ENCODE measurements at regions not wholly inside any gene's neighbourhood (a gene's known extent, or its start where the extent isn't known, plus 50 kb on each side); places are given as distances from the start of the nearest gene placed in this dataset.

DNA sequence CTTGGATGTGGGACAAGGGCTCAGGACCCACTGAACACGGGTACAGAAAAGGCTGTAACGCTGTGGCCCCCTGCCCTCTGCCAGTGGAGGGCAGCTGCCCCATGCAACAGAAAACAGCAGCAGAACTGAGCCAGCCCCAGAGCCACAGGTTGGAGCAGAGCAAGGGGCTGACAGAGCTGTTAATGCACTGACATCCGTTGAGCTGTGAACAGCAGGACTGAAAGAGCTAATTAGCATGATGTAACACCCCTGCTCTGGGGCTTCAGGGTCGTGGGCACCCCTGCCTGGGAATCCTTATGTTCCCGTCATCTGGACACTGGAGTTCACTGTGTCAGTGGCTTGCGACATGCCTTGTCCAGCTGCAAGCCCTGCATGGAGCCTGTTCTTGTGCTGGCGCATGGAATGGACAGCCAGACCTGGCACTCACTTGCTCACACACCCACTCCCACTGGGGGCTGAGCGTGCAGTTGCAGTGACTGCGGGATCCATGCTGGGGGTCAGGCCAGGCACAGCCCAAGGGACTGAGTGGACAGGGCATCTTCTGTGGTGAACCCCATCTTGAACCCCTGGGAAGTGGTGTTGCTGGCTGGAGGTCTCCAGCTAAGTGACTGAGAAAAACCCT, 293.7 kb downstream of the DNAJB9 start:
- TF ChIP-seq, protein P1, sequence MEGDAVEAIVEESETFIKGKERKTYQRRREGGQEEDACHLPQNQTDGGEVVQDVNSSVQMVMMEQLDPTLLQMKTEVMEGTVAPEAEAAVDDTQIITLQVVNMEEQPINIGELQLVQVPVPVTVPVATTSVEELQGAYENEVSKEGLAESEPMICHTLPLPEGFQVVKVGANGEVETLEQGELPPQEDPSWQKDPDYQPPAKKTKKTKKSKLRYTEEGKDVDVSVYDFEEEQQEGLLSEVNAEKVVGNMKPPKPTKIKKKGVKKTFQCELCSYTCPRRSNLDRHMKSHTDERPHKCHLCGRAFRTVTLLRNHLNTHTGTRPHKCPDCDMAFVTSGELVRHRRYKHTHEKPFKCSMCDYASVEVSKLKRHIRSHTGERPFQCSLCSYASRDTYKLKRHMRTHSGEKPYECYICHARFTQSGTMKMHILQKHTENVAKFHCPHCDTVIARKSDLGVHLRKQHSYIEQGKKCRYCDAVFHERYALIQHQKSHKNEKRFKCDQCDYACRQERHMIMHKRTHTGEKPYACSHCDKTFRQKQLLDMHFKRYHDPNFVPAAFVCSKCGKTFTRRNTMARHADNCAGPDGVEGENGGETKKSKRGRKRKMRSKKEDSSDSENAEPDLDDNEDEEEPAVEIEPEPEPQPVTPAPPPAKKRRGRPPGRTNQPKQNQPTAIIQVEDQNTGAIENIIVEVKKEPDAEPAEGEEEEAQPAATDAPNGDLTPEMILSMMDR (IDR thresholded peaks at IDR 0.05): no peak
- no peak for TF ChIP-seq POLR2A (IDR thresholded peaks at IDR 0.05)

All from lower leg skin (tissue), 3 donors.